ENCODE measurements at regions not wholly inside any gene's neighbourhood (a gene's known extent, or its start where the extent isn't known, plus 50 kb on each side); places are given as distances from the start of the nearest gene placed in this dataset.

GRCh38 chr12:28140404-28140803 is 49.9 kb upstream of the CCDC91 start:
- no peak for FAIRE-seq
- TF ChIP-seq TAF1 (IDR thresholded peaks at IDR 0.05; ENCODE audit: low read depth, low read length) (no peak), SPI1 (IDR thresholded peaks at IDR 0.05; ENCODE audit: low read depth, low read length) (no peak), POLR2AphosphoS5 (IDR thresholded peaks at IDR 0.05; ENCODE audit: low read depth, low read length) (no peak), POLR2A (IDR thresholded peaks at IDR 0.05; ENCODE audit: low read depth, low read length) (no peak), POU2F2 (IDR thresholded peaks at IDR 0.05; ENCODE audit: low read depth, low read length) (no peak), PAX5 (IDR thresholded peaks at IDR 0.05; ENCODE audit: insufficient read depth, low read length, severe bottlenecking) (no peak)
- DNase-seq (ENCODE audit: insufficient read length, low spot score): no peak
